ENCODE measurements at regions not wholly inside any gene's neighbourhood (a gene's known extent, or its start where the extent isn't known, plus 50 kb on each side); places are given as distances from the start of the nearest gene placed in this dataset.
"Not testable (repeated sequence)": the region's sequence is repeated elsewhere in the genome, so short reads cannot be mapped to it uniquely, and the experiment has no call there.

DNA sequence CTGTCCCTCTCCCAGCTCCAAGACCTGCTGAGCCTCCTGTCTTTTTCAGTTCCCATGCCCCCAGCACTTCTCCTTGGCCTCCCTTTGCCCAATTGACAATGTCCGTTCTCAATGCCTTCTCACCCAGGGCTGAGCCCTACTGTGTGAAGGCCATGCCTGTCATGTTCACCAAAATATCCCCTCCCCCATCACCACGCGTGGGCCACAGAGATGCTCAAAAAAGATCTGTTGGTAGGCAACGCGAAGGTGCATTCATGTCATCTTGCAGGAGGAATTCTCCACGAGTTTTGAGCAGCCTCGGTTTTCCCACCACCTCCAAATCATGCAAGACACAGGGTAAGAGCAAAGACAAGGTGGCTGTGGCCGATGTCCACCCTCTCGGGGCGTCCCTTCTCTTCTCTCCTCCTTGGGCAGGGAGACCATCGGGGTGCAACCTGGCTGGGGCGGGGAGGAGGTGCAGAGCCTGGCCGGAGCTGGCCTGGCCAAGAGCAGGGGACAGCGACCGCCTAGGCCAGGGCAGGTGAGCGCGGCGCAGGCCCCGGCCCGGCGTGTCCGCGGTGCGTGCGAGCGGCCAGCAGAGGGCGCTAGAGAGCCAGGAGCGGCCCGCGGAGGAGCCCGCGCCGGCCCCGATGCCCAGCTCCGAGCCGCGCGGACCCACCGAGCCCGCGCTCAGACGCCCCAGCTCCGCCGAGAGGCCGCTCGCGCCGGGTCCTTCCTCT, 56.3 kb upstream of the KRTAP5-11 start:
- DNase-seq = peak; percentile 10

DNA sequence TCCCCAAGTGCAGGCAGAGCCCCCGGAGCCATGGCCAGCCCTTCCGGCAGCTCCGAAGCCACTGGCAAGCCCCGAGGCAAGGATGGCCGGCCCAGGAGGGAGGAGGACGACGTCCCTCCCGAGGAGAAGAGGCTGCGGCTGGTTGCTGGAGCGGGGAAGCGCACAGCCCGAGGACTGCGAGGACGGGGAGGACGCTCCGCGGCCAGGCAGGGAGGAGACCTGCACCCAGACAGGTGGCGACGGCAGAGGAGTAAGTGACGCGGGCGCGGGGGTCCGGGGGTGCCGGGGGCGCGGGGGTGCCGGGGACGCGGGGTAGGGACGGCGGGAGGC, 56.8 kb upstream of the KRTAP5-11 start:
- DNase-seq = not testable (repeated sequence)

- DNase-seq = not testable (repeated sequence)
Measured at GRCh38 chr11:71639916-71640315, 57.2 kb upstream of the KRTAP5-11 start.

DNA sequence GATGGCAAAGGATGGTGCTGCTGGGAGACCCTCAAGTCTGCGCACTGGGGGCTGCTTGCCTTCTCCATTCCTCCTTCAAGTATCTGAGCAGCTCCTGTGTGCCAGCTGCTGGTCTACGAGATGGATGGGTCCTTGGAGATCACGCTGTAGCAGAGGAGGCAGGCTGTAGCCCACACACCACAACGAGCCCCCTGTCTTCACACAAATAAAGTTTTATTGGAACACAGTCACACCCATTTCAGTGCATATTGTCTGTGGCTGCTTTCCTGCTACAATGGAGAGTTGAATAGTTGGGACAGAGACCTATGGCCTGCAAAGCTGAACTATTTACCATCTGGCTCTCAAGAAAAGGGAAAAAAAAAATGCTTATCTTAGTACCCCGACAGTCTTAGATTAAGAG, 64.4 kb upstream of the KRTAP5-11 start:
- not testable (repeated sequence) for DNase-seq

- DNase-seq = not testable (repeated sequence)
Measured at GRCh38 chr11:71652998-71653397, 70.3 kb upstream of the KRTAP5-11 start.

GRCh38 chr11:71654423-71654822, 71.7 kb upstream of the KRTAP5-11 start:
- not testable (repeated sequence) for DNase-seq

GRCh38 chr11:71655041-71655440, 72.4 kb upstream of the KRTAP5-11 start:
- DNase-seq = not testable (repeated sequence)

GRCh38 chr11:71656513-71656912, 73.8 kb upstream of the KRTAP5-11 start:
- not testable (repeated sequence) for DNase-seq

GRCh38 chr11:71664941-71665340, 82.3 kb upstream of the KRTAP5-11 start:
- DNase-seq = not testable (repeated sequence)

GRCh38 chr11:71698110-71698509, 115.4 kb upstream of the KRTAP5-11 start:
- DNase-seq = not testable (repeated sequence)

GRCh38 chr11:71698961-71699360, 116.3 kb upstream of the KRTAP5-11 start:
- DNase-seq = not testable (repeated sequence)

GRCh38 chr11:71701435-71702291, 119.0 kb upstream of the KRTAP5-11 start:
- DNase-seq = not testable (repeated sequence)

GRCh38 chr11:71705086-71705737, 122.5 kb upstream of the KRTAP5-11 start:
- DNase-seq = not testable (repeated sequence)

GRCh38 chr11:71705738-71706432, 123.2 kb upstream of the KRTAP5-11 start:
- DNase-seq = not testable (repeated sequence)

DNA sequence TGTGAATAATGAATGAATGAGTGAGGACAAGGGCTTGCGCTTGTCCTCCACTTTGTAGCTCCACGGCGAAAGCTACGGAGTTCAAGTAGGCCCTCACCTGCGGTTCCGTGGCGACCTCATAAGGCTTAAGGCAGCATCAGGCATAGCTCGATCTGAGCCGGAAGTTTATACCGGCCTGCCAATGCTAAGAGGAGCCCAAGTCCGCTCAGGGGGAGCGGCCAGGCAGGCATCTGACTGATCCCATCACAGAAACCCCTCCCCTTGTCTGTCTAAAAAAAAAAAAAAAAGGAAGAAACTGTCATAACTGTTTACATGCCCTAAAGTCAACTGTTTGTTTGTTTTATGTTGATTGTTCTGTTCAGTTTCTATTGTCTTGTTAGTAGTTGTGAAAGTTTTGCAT, 124.4 kb upstream of the KRTAP5-11 start:
- not testable (repeated sequence) for DNase-seq

GRCh38 chr11:71709541-71709940, 123.5 kb upstream of the DEFB108B start:
- DNase-seq = not testable (repeated sequence)

- DNase-seq = not testable (repeated sequence)
Measured at GRCh38 chr11:71710171-71710671, 122.8 kb upstream of the DEFB108B start.

DNA sequence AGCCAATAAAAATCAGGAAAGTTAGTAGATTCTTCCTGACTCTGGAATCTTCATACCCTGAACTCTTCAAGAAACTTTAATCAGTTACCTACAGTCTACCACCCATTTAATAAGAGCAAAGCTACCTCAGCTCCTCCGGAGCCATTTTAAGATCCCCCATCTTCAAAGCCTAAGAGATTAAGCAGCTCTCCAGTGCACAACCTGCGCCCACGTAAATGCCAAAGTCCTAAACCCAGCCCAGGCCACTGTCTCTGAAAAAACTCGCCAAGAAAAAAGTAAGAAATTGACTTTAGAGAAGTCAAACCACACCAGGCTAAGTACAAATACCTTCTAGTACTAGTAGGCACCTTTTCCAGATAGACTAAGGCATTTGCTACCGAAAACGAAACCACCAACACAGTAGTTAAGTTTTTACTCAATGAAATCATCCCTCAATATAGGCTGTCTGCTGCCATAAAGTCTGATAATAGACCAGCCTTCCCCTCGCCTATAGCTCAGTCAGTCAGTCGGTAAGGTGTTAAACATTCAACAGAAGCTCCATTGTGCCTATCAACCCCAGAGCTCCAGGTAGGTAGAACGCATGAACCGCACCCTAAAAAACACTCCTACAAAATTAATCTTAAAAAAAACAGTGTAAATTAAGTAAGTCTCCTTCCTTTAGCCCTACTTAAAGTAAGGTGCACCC, 122.2 kb upstream of the DEFB108B start:
- not testable (repeated sequence) for DNase-seq

DNA sequence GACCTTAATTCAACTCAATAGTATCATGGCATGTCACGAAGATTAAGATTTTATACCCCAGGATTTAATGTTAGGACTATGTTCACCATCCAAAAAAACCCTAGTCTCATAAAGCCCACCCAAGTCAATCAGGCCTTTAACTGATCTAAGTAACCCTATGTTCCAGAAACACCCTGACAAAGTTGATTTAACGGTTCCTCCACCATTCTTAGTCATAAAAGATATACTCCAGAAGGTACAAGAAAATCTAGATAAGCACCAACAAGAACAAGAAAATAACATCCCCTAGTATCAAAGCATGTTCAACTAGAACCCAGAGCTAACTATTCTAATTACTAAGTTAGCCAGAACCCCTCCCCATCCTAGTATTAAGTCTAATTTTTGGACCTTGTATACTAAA, 120.7 kb upstream of the DEFB108B start:
- DNase-seq = not testable (repeated sequence)

DNA sequence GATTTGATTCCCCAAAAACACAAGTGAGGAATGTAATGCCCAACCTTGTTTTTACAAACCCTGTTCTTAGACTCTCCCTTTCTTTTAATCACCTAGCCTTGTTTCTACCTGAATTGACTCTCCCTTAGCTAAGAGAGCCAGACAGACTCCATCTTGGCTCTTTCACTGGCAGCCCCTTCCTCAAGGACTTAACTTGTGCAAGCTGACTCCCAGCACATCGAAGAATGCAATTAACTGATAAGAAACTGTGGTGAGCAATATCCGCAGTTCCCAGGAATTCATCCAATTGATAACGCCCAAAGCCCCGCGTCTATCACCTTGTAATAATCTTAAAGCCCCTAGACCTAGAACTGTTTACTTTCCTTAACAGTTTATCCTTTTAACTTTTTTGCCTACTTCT, 120.2 kb upstream of the DEFB108B start:
- not testable (repeated sequence) for DNase-seq

GRCh38 chr11:71714510-71714909, 118.5 kb upstream of the DEFB108B start:
- not testable (repeated sequence) for DNase-seq

GRCh38 chr11:71721840-71722239, 111.2 kb upstream of the DEFB108B start:
- DNase-seq = not testable (repeated sequence)
